Psoas muscle (tissue), 7 donors: ENCODE measurements at regions not wholly inside any gene's neighbourhood (a gene's known extent, or its start where the extent isn't known, plus 50 kb on each side); places are given as distances from the start of the nearest gene placed in this dataset.

ENCODE experiments used
- ATAC-seq, 4 donors: fragments of 200-7000 bp; cut with Tn5 transposase; one replicate each; pipeline ENCODE4 v1.9.1; 2020; ENCODE audit warnings: moderate library complexity in 3 of 4, mild to moderate bottlenecking in 2 of 4
- DNase-seq, 2 donors: peaks; one replicate each; pipeline ENCODE4 v3.0.0-alpha.2; 2020
- H3K27ac ChIP-seq: fragments of 200-600 bp; one replicate; pipeline ENCODE4 v1.8.0; 2022
- H3K27me3 ChIP-seq, 3 donors: fragments of 200-600 bp in 1 of 3; one replicate each; pipeline versions ENCODE4 v1.6.1 to v1.8.0; 2013 to 2022; ENCODE audit warnings: low read length in 2 of 3, mild to moderate bottlenecking in 2 of 3, moderate library complexity in 1 of 3; ENCODE audit not compliant: insufficient read depth in 3 of 3
- H3K36me3 ChIP-seq, 2 donors: fragments of 200-600 bp in 1 of 2; one replicate each; pipeline versions ENCODE4 v1.6.1 to v1.8.0; 2013 to 2022; ENCODE audit warnings: low read depth in 1 of 2, mild to moderate bottlenecking in 1 of 2, moderate library complexity in 1 of 2; ENCODE audit not compliant: insufficient read depth in 1 of 2
- H3K4me1 ChIP-seq: fragments of 200-600 bp; one replicate; pipeline ENCODE4 v1.8.0; 2022
- H3K4me3 ChIP-seq: fragments of 200-600 bp; one replicate; pipeline ENCODE4 v1.8.0; 2022; ENCODE audit warnings: mild to moderate bottlenecking
- H3K9me3 ChIP-seq: fragments of 200-600 bp; one replicate; pipeline ENCODE4 v1.8.0; 2022
- CTCF ChIP-seq: fragments of 200-600 bp; IDR thresholded peaks from one replicate; pipeline ENCODE4 v1.8.0; 2022; ENCODE audit warnings: antibody characterized with exemption
- WGBS, 3 donors: extraction: QIAGEN DNeasy Blood & Tissue Kit; methylation state at CpG; one replicate each; pipeline versions ENCODE4 v1.1.6 to v1.1.7; 2013; 5-methylcytosine and 5-hydroxymethylcytosine counted together
- intact Hi-C, 2 donors: fragments of 100-400 bp; cut with DNase I; formaldehyde crosslinking; loops; one replicate each; pipeline versions ENCODE4 v1.11.0 to v1.14.2; 2022
- donor health status: healthy with polysubstance abuse.
- donor health status: DM: no; HTN: no; CAD: no; lungs with moderate emphysema.
- donor health status: Bipolar disorder and iron deficiency.
- donor health status: healthy.
- donor health status: DM: yes; HTN: yes; CAD: no.
- donor health status: DM: no; HTN: no; CAD: no.
- donor health status: DM: yes; HTN: yes; CAD: no.

GRCh38 chr3:182092662-182093262, 381.0 kb downstream of the SOX2 start:
- whole genome bisulfite sequencing, 3 donors = 12 to 16% (median 14%) methylated on average over 6 of the region's 6 CpGs
- DNase-seq (no peak), ATAC-seq (no peak)
- no peaks in the 10 kb centered on the region for H3K9me3 ChIP-seq
- no peak overlapping the region for H3K27ac ChIP-seq
- H3K27me3 ChIP-seq = no peaks in the 10 kb centered on the region
- intact Hi-C loops = no loop called here
- no peaks in the 10 kb centered on the region for H3K4me1 ChIP-seq
- H3K36me3 ChIP-seq = no peaks in the 10 kb centered on the region
- H3K4me3 ChIP-seq = no peak overlapping the region
- no peak for TF ChIP-seq CTCF

DNA sequence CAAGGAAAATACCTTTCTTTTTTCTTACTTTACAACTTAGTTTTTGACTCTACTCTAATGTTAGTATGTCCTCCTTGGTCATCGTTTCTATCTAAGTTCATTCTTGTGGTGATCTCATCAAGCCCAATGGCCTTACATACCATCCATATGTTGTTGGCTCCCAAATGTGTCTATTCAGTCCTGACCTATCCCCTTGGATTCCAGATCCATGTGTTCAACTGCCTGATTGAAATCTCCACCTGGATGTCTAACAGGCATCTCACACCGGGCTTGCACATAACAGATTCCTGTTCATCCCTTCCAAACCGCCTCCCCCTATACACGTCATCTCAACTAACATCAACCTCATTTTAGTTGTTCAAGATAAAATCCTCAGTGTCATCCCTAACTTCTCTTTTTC, 382.6 kb downstream of the SOX2 start:
- H3K9me3 ChIP-seq = no peaks in the 10 kb centered on the region
- no peak for TF ChIP-seq CTCF
- ATAC-seq = no peak
- DNase-seq = no peak
- H3K36me3 ChIP-seq = no peaks in the 10 kb centered on the region
- intact Hi-C loops = no loop called here
- no peaks in the 10 kb centered on the region for H3K27me3 ChIP-seq
- 87 to 91% (median 90%) methylated on average over 4 of the region's 4 CpGs for WGBS, 3 donors
- no peaks in the 10 kb centered on the region for H3K4me1 ChIP-seq
- H3K4me3 ChIP-seq = no peak overlapping the region
- no peak overlapping the region for H3K27ac ChIP-seq

- intact Hi-C loops = no loop called here
- WGBS, 3 donors = 44 to 57% (median 47%) methylated on average over 4 of the region's 4 CpGs
- ATAC-seq = no peak
These were observed 393.2 kb downstream of the SOX2 start for GRCh38 chr3:182104881-182105280.

GRCh38 chr3:182105875-182106274, 394.1 kb downstream of the SOX2 start:
- ATAC-seq = no peak
- no peak for TF ChIP-seq CTCF
- H3K9me3 ChIP-seq = peaks cover 13% of the 10 kb centered on the region
- no peaks in the 10 kb centered on the region for H3K27me3 ChIP-seq
- no peaks in the 10 kb centered on the region for H3K36me3 ChIP-seq
- H3K27ac ChIP-seq = no peak overlapping the region
- 83 to 89% (median 86%) methylated on average over 4 of the region's 4 CpGs for WGBS, 3 donors
- intact Hi-C loops = no loop called here
- H3K4me3 ChIP-seq = no peak overlapping the region
- H3K4me1 ChIP-seq = no peaks in the 10 kb centered on the region
- no peak for DNase-seq

More at GRCh38 chr3:182104881-182105280, 393.2 kb downstream of the SOX2 start:
- no peak overlapping the region for H3K4me3 ChIP-seq
- H3K9me3 ChIP-seq = peaks cover 13% of the 10 kb centered on the region
- no peak overlapping the region for H3K27ac ChIP-seq
- no peak for TF ChIP-seq CTCF
- no peak for DNase-seq
- H3K36me3 ChIP-seq = no peaks in the 10 kb centered on the region
- H3K27me3 ChIP-seq = no peaks in the 10 kb centered on the region
- H3K4me1 ChIP-seq = no peaks in the 10 kb centered on the region

DNA sequence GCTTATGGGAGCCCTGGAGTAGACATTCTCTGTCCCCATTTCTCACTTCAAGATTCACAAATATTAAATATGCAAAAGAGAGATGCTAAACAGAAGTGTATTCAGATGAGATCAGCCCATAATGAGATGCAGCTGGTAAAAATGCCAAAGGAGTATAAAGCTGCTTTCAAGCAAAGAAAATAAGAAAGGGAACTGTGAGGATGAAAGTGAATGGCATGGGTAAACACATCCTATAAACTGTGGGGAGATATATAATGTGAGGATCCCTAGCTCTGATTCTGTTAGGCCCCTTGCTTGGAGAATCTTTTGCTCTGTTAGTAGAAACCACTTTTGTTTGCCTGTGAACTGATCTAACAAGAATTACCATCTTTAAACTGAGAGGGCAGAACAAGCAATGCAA, 396.6 kb downstream of the SOX2 start:
- intact Hi-C loops = no loop called here
- no peak for DNase-seq
- peaks cover 0 to 1% (median 0%) of the 10 kb centered on the region in 3 donors for H3K27me3 ChIP-seq
- peaks cover 13% of the 10 kb centered on the region for H3K9me3 ChIP-seq
- H3K4me3 ChIP-seq = no peak overlapping the region
- no peak for ATAC-seq
- no peak for TF ChIP-seq CTCF
- H3K36me3 ChIP-seq = no peaks in the 10 kb centered on the region
- no peak overlapping the region for H3K27ac ChIP-seq
- no peaks in the 10 kb centered on the region for H3K4me1 ChIP-seq
